ENCODE measurements at regions not wholly inside any gene's neighbourhood (a gene's known extent, or its start where the extent isn't known, plus 50 kb on each side); places are given as distances from the start of the nearest gene placed in this dataset.

GRCh38 chr5:136729901-136730355 is 364.6 kb upstream of the TRPC7 start:
- Histone ChIP-seq H3K4me1 (no peaks in the 10 kb centered on the region), H3K27me3 (no peaks in the 10 kb centered on the region), H3K36me3 (no peaks in the 10 kb centered on the region), H3K27ac (no peak overlapping the region), H3K4me3 (no peak overlapping the region), H3K9me3 (peaks cover 0 to 2% of the 10 kb centered on the region in 2 donors)
- no peak for TF ChIP-seq CTCF (IDR thresholded peaks at IDR 0.05)
- ATAC-seq (no peak), DNase-seq (no peak)
- intact Hi-C loops (cut with DNase I) = no loop called here

- TF ChIP-seq CTCF (IDR thresholded peaks at IDR 0.05) = no peak
- Histone ChIP-seq H3K27me3 (no peaks in the 10 kb centered on the region), H3K27ac (no peak overlapping the region), H3K36me3 (no peaks in the 10 kb centered on the region), H3K4me1 (no peaks in the 10 kb centered on the region), H3K9me3 (peaks cover 0 to 2% of the 10 kb centered on the region in 2 donors), H3K4me3 (no peak overlapping the region)
- intact Hi-C loops (cut with DNase I) = no loop called here
- ATAC-seq = no peak
- DNase-seq = no peak
Observed at GRCh38 chr5:136726506-136726905, 361.2 kb upstream of the TRPC7 start.

- TF ChIP-seq CTCF (IDR thresholded peaks at IDR 0.05) = no peak
- Histone ChIP-seq H3K36me3 (no peaks in the 10 kb centered on the region), H3K4me3 (no peak overlapping the region), H3K27ac (no peak overlapping the region), H3K9me3 (peaks cover 0 to 2% of the 10 kb centered on the region in 2 donors), H3K27me3 (no peaks in the 10 kb centered on the region), H3K4me1 (no peaks in the 10 kb centered on the region)
- no peak for ATAC-seq
- intact Hi-C loops (cut with DNase I) = no loop called here
- no peak for DNase-seq
Observed at GRCh38 chr5:136724161-136724560, 358.8 kb upstream of the TRPC7 start.

- Histone ChIP-seq H3K27ac (no peak overlapping the region), H3K36me3 (no peaks in the 10 kb centered on the region), H3K9me3 (peaks cover 0 to 2% of the 10 kb centered on the region in 2 donors), H3K4me1 (no peaks in the 10 kb centered on the region), H3K4me3 (no peak overlapping the region), H3K27me3 (no peaks in the 10 kb centered on the region)
- TF ChIP-seq CTCF (IDR thresholded peaks at IDR 0.05) = no peak
- no peak for DNase-seq
- intact Hi-C loops (cut with DNase I) = no loop called here
- ATAC-seq = no peak
Observed at GRCh38 chr5:136722581-136722980, 357.2 kb upstream of the TRPC7 start.

- H3K36me3 ChIP-seq = no peaks in the 10 kb centered on the region
- H3K4me3 ChIP-seq = no peak overlapping the region
- no peak overlapping the region for H3K27ac ChIP-seq
- DNase-seq (no peak), ATAC-seq (no peak)
- intact Hi-C loops (cut with DNase I) = no loop called here
- no peak for TF ChIP-seq CTCF (IDR thresholded peaks at IDR 0.05)
- H3K4me1 ChIP-seq = no peaks in the 10 kb centered on the region
- no peaks in the 10 kb centered on the region for H3K27me3 ChIP-seq
- peaks cover 0 to 2% of the 10 kb centered on the region in 2 donors for H3K9me3 ChIP-seq
Observed at GRCh38 chr5:136722086-136722485, 356.7 kb upstream of the TRPC7 start.

Data from left lung (tissue), 4 donors.